GM18507 (cell line): ENCODE measurements at regions not wholly inside any gene's neighbourhood (a gene's known extent, or its start where the extent isn't known, plus 50 kb on each side); places are given as distances from the start of the nearest gene placed in this dataset.
"Not testable (repeated sequence)": the region's sequence is repeated elsewhere in the genome, so short reads cannot be mapped to it uniquely, and the experiment has no call there.

ENCODE experiments used
- DNase-seq: peaks from one replicate; pipeline ENCODE4 v3.0.0; 2011; ENCODE audit warnings: low read depth; ENCODE audit not compliant: insufficient read length; ENCODE audit errors: extremely low spot score
- FAIRE-seq: peaks from 2 replicates; lab custom pipeline; 2011; peaks lifted over from hg19 to GRCh38; lab: Jason Lieb, UNC

GRCh38 chr6:121666814-121667213 is 231.4 kb downstream of the GJA1 start:
- no peak for DNase-seq
- FAIRE-seq, result no peak

DNA sequence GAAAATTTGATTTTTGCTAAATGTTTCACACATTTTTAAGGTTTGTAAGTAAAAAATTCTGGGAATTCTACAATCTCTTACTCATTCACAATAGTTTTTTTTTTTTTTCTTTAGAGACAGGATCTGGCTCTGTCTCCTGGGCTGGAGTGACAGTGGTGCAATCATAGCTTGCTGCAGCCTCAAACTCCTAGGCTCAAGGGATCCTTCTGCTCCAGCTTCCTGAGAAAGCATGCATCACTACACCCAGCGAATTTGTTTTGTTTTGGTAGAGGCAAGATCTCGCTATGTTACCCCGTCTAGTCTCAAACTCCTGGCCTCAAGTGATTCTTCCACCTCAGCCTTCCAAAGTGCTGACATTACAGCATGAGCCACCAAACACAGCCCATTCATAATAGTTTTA is 232.8 kb downstream of the GJA1 start:
- no peak for FAIRE-seq
- DNase-seq, result no peak

DNA sequence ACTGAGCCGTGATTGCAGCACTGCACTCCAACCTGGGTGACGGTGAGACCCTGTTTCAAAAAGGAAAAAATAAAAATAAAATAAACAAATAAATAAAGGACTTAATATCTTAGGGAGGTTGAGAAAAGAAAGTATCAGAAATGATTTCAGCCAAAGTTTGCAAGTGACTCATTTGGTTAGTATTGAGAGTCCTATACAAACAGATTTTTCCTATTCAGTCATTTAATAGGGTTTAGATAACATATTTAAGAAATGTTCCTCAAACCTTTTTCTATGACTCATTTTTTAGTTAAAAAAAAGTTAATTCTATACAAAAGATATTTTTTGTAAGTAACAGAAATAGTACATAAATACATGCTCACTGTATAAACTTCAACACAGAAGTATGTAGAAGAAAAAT is 235.1 kb downstream of the GJA1 start:
- DNase-seq (no peak), FAIRE-seq (no peak)

- DNase-seq (no peak), FAIRE-seq (no peak)
Observed at GRCh38 chr6:121677571-121677970, 242.1 kb downstream of the GJA1 start.

DNA sequence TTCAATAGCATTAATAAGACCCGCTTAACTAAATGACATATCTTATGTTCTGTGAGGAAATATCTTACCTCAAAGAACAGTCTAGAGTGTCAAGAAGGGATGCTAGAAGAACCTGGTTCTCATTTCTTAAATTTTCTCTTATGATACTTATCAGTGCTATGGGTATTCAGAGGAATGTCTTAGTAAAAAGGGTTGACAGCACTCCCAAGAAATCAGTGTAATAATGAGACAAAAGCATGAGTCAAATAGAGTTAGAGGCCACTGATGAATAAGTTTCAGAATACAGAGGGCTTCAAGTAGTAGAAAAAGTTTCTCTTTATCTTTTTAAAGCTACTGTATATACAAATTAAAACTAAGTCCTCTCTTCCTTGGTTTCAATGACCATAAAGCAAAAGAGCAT is 242.8 kb downstream of the GJA1 start:
- FAIRE-seq, result no peak
- no peak for DNase-seq

GRCh38 chr6:121680058-121680457 is 244.6 kb downstream of the GJA1 start:
- DNase-seq (no peak), FAIRE-seq (no peak)

DNA sequence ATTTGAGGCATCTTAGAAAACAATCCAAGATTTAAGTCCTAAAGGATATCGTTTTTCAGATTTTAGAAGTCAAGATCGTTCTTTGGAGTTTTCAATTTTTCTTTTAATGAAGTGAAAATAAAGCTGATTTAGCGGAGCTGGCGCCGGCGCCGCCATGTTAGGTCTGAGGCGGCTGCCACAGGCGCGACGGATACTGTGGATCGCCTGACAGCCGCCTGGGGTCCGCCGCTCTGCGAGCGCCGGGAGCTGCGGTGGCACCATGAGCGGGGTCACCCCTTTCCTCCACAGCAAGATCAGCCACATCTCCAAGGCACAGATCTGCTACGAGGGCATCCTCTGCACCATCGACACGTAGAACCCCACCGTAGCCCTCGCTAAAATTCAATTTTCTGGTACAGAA is 247.2 kb downstream of the GJA1 start:
- FAIRE-seq, result no peak
- no peak for DNase-seq

DNA sequence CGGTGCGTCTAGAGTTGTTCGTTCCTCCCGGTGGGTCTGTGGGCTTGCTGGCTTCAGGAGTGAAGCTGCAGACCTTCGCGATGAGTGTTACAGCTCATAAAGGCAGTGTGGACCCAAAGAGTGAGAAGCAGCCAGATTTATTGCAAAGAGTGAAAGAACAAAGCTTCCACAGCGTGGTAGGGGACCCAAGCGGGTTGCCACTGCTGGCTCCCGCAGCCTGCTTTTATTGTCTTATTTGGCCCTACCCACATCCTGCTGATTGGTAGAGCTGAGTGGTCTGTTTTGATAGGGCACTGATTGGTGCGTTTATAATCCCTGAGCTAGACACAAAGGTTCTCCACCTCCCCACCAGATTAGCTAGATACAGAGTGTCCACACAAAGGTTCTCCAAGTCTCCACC is 250.4 kb downstream of the GJA1 start:
- FAIRE-seq, DNase-seq: not testable (repeated sequence)

DNA sequence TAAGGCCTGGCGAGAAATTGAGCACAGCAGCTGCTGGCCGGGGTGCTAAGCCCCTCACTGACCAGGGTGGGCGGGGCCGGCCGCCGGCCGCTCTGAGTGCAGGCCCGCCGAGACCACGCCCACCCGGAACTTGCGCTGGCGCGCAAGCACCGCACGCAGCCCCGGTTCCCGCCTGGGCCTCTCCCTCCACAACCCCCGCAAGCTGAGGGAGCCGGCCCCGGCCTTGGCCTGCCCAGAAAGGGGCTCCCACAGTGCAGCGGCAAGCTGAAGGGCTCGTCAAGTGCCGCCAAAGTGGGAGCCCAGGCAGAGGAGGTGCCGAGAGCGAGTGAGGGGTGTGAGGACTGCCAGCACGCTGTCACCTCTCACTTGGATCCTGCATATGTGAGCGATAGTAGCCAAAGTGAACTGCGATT is 251.2 kb downstream of the GJA1 start:
- DNase-seq, result no peak
- FAIRE-seq, result no peak

DNA sequence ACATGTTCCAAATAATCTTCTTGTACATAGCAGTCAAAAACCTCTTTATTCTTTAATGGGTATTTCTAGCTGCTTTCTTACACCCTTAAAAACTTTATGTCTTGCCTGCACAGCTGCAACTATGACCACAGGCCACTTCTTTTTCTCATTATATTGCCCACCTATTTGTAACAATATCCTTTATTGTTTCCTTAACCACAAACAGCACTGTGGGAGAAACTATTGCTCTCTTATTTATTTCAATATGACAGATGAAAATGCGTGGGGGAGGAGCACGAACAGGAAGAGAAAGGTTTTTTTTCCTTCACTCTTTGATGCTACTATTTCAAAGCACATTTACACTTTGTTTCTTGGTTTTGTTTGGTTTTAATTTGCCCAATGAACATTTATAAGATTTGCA is 253.5 kb downstream of the GJA1 start:
- FAIRE-seq (no peak), DNase-seq (no peak)

- FAIRE-seq (no peak), DNase-seq (no peak)
Observed at GRCh38 chr6:121691126-121691551, 255.7 kb downstream of the GJA1 start.

GRCh38 chr6:121694389-121694788 is 258.9 kb downstream of the GJA1 start:
- DNase-seq, result no peak
- no peak for FAIRE-seq

DNA sequence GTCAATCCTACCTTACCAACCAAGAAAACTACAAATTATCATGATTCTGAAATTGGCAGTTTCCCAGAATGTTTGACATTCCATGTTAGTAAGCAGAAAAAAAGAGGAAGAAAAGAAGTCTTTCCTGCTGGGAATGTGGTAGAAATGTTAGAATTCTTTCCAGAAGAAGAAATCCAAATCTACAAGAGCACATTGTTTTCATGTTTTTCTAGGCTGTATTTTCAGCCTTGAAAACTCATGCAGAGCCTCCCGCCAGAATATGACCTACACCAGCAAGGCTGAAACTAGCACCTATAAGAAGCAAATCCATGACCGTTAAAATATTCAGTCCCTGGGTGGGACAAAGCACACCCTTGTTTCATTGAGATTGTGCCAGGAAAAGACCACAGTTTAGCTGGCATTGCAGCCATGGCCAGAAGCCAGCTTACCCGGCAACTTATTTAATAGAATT is 259.4 kb downstream of the GJA1 start:
- no peak for DNase-seq
- FAIRE-seq, result no peak

GRCh38 chr6:121695329-121695728 is 259.9 kb downstream of the GJA1 start:
- FAIRE-seq (no peak), DNase-seq (no peak)

DNA sequence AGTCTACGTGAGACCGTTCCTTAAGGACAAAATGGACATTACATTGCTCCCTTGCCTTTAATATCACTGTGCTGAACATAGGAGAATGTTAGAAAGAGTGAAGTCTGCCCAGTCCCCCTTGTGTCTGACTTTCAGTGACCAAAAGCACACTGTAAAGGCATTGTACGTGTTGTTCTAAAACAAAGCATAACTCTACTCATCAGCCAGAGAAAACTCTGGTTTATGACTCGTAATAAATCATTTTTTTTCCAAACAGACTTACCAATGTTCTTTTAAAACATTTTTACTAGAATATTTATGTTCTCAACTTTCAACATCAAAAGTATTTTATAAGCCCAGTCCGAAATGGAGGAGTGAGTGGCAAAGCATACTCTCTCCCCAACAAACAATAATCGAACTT is 262.5 kb downstream of the GJA1 start:
- FAIRE-seq (no peak), DNase-seq (no peak)

DNA sequence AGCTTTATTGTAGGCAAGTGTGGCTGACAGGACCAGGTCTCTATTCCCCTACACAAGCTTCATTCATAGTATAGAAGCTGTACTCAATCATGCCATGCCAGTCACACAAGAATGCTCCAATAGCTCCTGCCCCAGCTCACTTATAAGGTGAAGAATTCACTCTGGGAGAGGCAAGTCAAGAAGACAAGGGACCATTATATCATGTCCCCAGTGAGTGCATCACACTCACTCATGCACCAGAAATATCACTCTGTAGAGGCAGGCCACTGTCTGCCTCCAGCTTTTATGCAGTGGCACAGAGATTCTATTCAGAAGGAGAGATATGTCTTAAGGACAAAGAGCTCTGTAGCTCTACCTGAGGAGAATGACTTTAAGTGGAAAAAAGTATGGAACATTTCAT is 263.2 kb downstream of the GJA1 start:
- FAIRE-seq (no peak), DNase-seq (no peak)

DNA sequence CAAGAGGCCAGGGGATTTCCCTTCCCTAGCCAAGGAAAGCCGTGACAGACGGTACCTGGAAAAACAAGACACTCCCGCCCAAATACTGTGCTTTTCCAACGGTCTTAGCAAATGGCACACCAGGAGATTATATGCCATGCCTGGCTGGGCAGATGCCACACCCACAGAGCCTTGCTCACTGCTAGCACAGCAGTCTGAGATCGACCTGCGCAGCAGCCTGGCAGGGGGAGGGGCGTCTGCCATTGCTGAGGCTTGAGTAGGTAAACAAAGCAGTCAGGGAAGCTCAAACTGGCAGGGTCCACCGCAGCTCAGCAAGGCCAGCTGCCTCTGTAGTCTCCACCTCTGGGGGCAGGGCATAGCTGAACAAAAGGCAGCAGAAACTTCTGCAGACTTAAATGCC is 267.7 kb downstream of the GJA1 start:
- not testable (repeated sequence) for DNase-seq, FAIRE-seq

- no peak for FAIRE-seq
- no peak for DNase-seq
Observed at GRCh38 chr6:121711472-121711871, 276.0 kb downstream of the GJA1 start.

GRCh38 chr6:121717686-121718085 is 282.2 kb downstream of the GJA1 start:
- DNase-seq (no peak), FAIRE-seq (no peak)

- not testable (repeated sequence) for DNase-seq, FAIRE-seq
Observed at GRCh38 chr6:121720867-121721266, 285.4 kb downstream of the GJA1 start.

- DNase-seq, result no peak
- FAIRE-seq, result no peak
Observed at GRCh38 chr6:121723623-121724022, 288.2 kb downstream of the GJA1 start.

DNA sequence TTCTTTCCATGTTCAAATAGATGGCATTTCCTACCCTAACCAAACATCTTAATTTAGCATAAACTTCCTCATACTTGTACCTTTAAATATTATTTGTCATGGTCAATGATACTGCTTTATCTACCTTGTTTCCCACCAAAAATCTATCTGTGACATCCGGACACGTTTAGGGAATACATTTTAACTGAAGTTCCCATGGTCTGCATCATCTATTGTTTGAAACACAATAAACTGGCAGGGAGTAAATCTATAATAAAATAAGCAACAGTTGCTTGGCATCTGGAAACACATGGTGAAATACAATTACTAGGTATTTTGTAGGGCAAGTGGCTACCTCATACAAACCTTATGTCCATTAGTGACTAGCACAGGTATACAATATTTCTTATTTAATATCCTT is 289.1 kb downstream of the GJA1 start:
- DNase-seq, result no peak
- no peak for FAIRE-seq
